MCF 10A (cell line): ENCODE measurements at regions not wholly inside any gene's neighbourhood (a gene's known extent, or its start where the extent isn't known, plus 50 kb on each side); places are given as distances from the start of the nearest gene placed in this dataset.
"Not testable (repeated sequence)": the region's sequence is repeated elsewhere in the genome, so short reads cannot be mapped to it uniquely, and the experiment has no call there.

Source experiments
- BruUV-seq: library from RNA; stranded (reverse); fragments of 400-500 nt; replicated peaks from 2 replicates; lab custom pipeline; 2021; lab: Mats Ljungman, UMichigan
- CTCF ChIA-PET: fragments of 300-600 bp; sonication (Branson Sonifier 250); formaldehyde crosslinking; extraction: SDS; loops from one replicate; lab custom pipeline; 2021; ENCODE audit warnings: antibody characterized with exemption, inconsistent platforms; lab: Yijun Ruan, JAX
- POLR2A ChIA-PET: fragments of 300-600, 350-650 bp; sonication (Branson Sonifier 250); formaldehyde crosslinking; extraction: SDS; loops from one replicate; lab custom pipeline; 2020; ENCODE audit warnings: antibody characterized with exemption, inconsistent platforms; lab: Yijun Ruan, JAX
- DNase-seq: peaks from one replicate; pipeline ENCODE4 v3.0.0-alpha.2; 2018; ENCODE audit not compliant: unreplicated experiment
- H3K27ac Mint-ChIP-seq: one replicate; pipeline ENCODE4 v1.8.0; 2022; ENCODE audit warnings: mild to moderate bottlenecking, low read depth, mixed read lengths; ENCODE audit not compliant: unreplicated experiment
- H3K27me3 Mint-ChIP-seq: one replicate; pipeline ENCODE4 v1.8.0; 2022; ENCODE audit warnings: mixed read lengths; ENCODE audit not compliant: insufficient read depth, unreplicated experiment
- H3K36me3 Mint-ChIP-seq: one replicate; pipeline ENCODE4 v1.8.0; 2022; ENCODE audit warnings: mild to moderate bottlenecking, moderate library complexity, mixed read lengths; ENCODE audit not compliant: insufficient read depth, unreplicated experiment
- H3K4me1 Mint-ChIP-seq: one replicate; pipeline ENCODE4 v1.8.0; 2022; ENCODE audit warnings: mixed read lengths; ENCODE audit not compliant: insufficient read depth, unreplicated experiment
- H3K4me3 Mint-ChIP-seq: one replicate; pipeline ENCODE4 v1.8.0; 2022; ENCODE audit warnings: mild to moderate bottlenecking, moderate library complexity, mixed read lengths; ENCODE audit not compliant: unreplicated experiment
- H3K9me3 Mint-ChIP-seq: one replicate; pipeline ENCODE4 v1.8.0; 2022; ENCODE audit warnings: mixed read lengths; ENCODE audit not compliant: unreplicated experiment
- intact Hi-C: fragments of 100-400 bp; cut with micrococcal nuclease; formaldehyde crosslinking; loops from 2 replicates; pipeline ENCODE4 v1.14.1; 2022
- TF ChIP-seq, protein P1 (sequence below): fragments of 200-600 bp; IDR thresholded peaks from one replicate; pipeline ENCODE4 v1.8.0; 2022; ENCODE audit warnings: antibody characterized with exemption, mild to moderate bottlenecking; ENCODE audit not compliant: unreplicated experiment

DNA sequence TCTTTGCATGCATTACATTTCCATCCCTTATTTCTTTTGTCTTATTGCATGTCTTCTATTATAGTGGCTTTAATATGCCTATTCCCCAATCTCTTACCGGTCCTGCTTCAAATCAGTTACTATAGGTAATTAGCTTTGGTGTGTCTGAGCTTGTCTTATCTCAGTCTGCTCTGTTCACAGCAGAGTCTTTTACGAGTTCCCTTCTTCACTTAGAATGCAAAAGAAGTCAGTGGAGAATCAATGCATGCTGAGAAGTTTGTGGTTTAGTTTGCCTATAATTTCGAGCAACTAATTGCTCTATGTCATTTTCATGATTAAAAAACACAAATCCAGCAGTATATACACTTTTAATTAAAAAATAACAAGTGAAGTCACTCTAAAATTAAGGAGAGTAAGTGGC is 545.0 kb downstream of the SLCO4C1 start:
- no peaks in the 10 kb centered on the region for H3K4me1 Mint-ChIP-seq
- TF ChIP-seq, protein P1, sequence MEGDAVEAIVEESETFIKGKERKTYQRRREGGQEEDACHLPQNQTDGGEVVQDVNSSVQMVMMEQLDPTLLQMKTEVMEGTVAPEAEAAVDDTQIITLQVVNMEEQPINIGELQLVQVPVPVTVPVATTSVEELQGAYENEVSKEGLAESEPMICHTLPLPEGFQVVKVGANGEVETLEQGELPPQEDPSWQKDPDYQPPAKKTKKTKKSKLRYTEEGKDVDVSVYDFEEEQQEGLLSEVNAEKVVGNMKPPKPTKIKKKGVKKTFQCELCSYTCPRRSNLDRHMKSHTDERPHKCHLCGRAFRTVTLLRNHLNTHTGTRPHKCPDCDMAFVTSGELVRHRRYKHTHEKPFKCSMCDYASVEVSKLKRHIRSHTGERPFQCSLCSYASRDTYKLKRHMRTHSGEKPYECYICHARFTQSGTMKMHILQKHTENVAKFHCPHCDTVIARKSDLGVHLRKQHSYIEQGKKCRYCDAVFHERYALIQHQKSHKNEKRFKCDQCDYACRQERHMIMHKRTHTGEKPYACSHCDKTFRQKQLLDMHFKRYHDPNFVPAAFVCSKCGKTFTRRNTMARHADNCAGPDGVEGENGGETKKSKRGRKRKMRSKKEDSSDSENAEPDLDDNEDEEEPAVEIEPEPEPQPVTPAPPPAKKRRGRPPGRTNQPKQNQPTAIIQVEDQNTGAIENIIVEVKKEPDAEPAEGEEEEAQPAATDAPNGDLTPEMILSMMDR = no peak
- H3K27ac Mint-ChIP-seq = no peak overlapping the region
- H3K27me3 Mint-ChIP-seq = no peaks in the 10 kb centered on the region
- ChIA-PET CTCF (interaction anchor here (0.9 kb wide), 1 partner anchor 50 kb away, joined by 3 read pairs; no protein-coding TSS in a partner anchor), POLR2A (no interaction called here)
- no peaks in the 10 kb centered on the region for H3K36me3 Mint-ChIP-seq
- DNase-seq = no peak
- BruUV-seq = no TSS peak
- no peaks in the 10 kb centered on the region for H3K9me3 Mint-ChIP-seq
- intact Hi-C loops = no loop called here
- H3K4me3 Mint-ChIP-seq = no peak overlapping the region

DNA sequence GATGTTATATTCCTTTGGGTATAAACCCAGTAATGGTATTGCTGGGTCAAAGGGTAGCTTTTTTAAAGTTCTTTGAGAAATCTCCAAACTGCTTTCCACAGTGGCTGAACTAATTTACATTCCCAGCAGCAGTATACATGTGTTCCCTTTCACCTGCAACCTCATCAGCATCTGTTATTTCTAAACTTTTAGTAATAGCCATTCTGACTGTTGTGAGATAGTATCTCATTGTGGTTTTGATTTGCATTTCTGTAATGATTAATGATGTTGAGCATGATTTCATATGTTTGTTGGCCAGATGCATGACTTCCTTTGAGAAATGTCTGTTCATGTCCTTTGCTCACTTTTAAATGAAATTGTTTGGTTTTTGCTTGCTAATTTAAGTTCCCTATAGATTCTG is 553.1 kb downstream of the SLCO4C1 start:
- H3K27me3 Mint-ChIP-seq, H3K4me3 Mint-ChIP-seq, BruUV-seq, H3K27ac Mint-ChIP-seq, H3K4me1 Mint-ChIP-seq, DNase-seq, H3K9me3 Mint-ChIP-seq, intact Hi-C loops, POLR2A ChIA-PET, H3K36me3 Mint-ChIP-seq: not testable (repeated sequence)
- CTCF ChIA-PET = interaction anchor here (0.7 kb wide), 1 partner anchor 9 kb away, joined by 4 read pairs; no protein-coding TSS in a partner anchor

DNA sequence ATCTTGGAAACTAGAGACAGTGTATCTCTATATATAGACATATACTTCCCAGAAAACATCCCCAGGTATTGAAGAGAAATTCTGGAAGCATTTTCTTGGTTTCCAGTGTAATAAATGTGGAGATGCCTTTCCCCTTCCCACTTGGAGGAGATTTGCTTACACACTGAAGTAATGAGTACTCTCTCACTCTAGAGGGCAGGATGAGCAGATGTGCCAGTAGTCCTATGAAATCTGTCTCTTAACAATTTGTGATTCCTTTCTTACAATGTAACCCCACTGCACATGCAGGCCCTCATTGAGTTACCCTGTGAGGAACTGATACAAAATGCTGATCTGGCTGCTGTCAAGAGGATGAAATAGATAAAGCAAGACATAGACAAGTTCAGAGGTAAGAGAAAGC is 567.2 kb downstream of the SLCO4C1 start:
- no peak overlapping the region for H3K27ac Mint-ChIP-seq
- TF ChIP-seq, protein P1 = no peak
- DNase-seq = peak; percentile 22
- intact Hi-C loops = no loop called here
- H3K4me1 Mint-ChIP-seq = no peaks in the 10 kb centered on the region
- no TSS peak for BruUV-seq
- ChIA-PET POLR2A (no interaction called here), CTCF (no interaction called here)
- no peak overlapping the region for H3K4me3 Mint-ChIP-seq
- no peaks in the 10 kb centered on the region for H3K9me3 Mint-ChIP-seq
- H3K36me3 Mint-ChIP-seq = no peaks in the 10 kb centered on the region
- H3K27me3 Mint-ChIP-seq = no peaks in the 10 kb centered on the region

DNA sequence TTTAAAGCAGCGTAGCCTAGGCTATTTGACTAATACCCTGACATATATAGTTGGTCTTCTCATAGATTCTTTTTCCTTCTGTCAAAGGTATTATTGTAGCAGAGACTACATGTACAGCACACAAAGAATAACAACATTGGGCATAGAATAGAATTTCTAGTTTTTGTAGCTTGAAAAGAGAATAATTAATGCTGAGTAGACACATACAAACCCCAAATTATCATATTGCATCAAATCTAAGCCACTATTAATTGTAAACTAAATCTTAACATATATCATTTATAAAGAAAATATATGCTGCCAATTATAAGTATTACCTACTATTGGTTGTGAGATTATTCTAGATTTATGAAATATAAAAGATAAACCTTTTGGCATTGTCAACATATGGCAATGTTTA is 574.5 kb downstream of the SLCO4C1 start:
- Mint-ChIP-seq H3K4me1 (peaks cover 5% of the 10 kb centered on the region), H3K36me3 (no peaks in the 10 kb centered on the region), H3K9me3 (peaks cover 8% of the 10 kb centered on the region), H3K27ac (no peak overlapping the region), H3K4me3 (no peak overlapping the region), H3K27me3 (no peaks in the 10 kb centered on the region)
- DNase-seq = no peak
- POLR2A ChIA-PET = no interaction called here
- intact Hi-C loops = no loop called here
- CTCF ChIA-PET = interaction anchor here (0.6 kb wide), 1 partner anchor 1120 kb away, joined by 3 read pairs; no protein-coding TSS in a partner anchor
- TF ChIP-seq, protein P1 = no peak
- no TSS peak for BruUV-seq

DNA sequence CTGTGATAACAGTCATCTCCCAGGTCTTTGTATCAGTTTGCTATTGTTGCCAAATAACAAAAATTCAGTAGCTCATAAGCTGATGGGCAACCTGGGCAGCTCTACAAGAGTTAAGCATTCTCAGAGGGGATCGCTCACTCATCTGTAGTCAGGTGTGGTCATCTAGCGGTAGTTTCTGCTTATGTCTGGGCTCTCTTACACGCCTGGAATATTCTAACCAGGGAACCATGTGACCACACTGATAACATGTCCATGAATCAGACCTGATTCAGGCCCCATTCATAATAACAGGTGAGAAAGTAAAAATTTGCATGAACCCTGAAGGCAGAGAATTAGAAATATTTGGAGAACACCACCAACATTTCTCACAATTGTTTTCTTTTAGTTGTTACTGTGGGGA is 576.1 kb downstream of the SLCO4C1 start:
- Mint-ChIP-seq H3K27me3 (no peaks in the 10 kb centered on the region), H3K4me1 (peaks cover 5% of the 10 kb centered on the region), H3K4me3 (no peak overlapping the region), H3K27ac (no peak overlapping the region), H3K36me3 (no peaks in the 10 kb centered on the region), H3K9me3 (peaks cover 8% of the 10 kb centered on the region)
- ChIA-PET POLR2A (no interaction called here), CTCF (interaction anchor here (0.6 kb wide), 3 partner anchors 36 to 906 kb away, joined by 3 read pairs; no protein-coding TSS in a partner anchor)
- no TSS peak for BruUV-seq
- no peak for DNase-seq
- TF ChIP-seq, protein P1 = no peak
- intact Hi-C loops = no loop called here
